ENCODE measurements at regions not wholly inside any gene's neighbourhood (a gene's known extent, or its start where the extent isn't known, plus 50 kb on each side); places are given as distances from the start of the nearest gene placed in this dataset.

DNA sequence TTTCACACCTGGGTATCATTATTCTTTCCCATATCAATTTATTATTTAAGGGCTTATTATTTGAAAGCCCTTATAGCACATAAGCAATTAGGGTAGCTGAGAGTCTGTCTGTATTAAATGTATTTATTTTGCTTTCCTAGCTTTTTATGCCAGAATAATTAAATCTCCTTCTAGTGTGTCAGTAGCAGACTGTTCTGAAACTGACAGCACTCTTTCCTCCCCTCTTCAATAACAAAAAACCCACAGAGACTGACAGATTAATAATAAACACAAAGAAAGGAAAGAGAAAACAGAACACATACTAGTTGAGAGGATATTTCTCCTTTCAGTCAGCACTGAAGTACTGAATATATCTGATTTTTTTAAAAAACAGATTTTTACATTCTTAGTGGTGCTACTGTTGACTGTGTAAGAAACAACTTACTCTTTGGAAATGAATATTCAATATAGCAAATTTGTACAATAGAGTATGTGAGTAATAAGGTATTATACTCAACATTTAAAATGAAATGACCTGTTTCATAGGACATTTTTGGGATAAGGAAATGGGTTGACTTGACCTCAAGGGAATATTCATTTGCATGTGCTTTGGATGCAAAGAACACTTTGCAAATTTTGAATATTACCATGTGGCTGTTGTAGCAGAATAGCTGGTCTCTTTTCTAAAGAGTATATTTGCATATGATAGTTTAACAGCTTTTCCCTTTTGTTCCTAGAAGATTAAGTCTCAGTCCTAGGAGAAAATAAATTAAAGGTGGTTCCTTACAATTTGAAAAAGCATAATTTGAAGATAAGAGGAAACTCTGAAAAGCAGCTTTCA, 208.3 kb downstream of the SPATA31D1 start:
- TF ChIP-seq POLR2AphosphoS5 (IDR thresholded peaks at IDR 0.05; ENCODE audit: low read depth, low read length) = no peak
- no peak for TF ChIP-seq POLR2A (IDR thresholded peaks at IDR 0.05; ENCODE audit: low read depth, low read length)
- TF ChIP-seq SPI1 (IDR thresholded peaks at IDR 0.05; ENCODE audit: low read depth, low read length) = no peak
- no peak for TF ChIP-seq TAF1 (IDR thresholded peaks at IDR 0.05; ENCODE audit: low read depth, low read length)

Measured in GM12891 (cell line).